Endodermal cell (in vitro differentiated cells): ENCODE measurements at regions not wholly inside any gene's neighbourhood (a gene's known extent, or its start where the extent isn't known, plus 50 kb on each side); places are given as distances from the start of the nearest gene placed in this dataset.
A peak's percentile ranks its signal among the peaks of the same experiment; 100 is the strongest.

Experiments
- DNase-seq: peaks from one replicate; pipeline ENCODE4 v3.0.0-alpha.2; 2017
- H3K27ac ChIP-seq: 2 replicates; pipeline ENCODE4 v1.5.1; 2013; ENCODE audit warnings: mild to moderate bottlenecking, low read depth, low read length, moderate library complexity
- H3K27me3 ChIP-seq: 2 replicates; pipeline ENCODE4 v1.6.1; 2013; ENCODE audit warnings: mild to moderate bottlenecking, low read length, moderate library complexity; ENCODE audit not compliant: insufficient read depth, control insufficient read depth, poor library complexity, severe bottlenecking
- H3K36me3 ChIP-seq: 2 replicates; pipeline ENCODE4 v1.7.0; 2013; ENCODE audit warnings: mild to moderate bottlenecking, low read length, moderate library complexity; ENCODE audit not compliant: control insufficient read depth, insufficient read depth
- H3K4me1 ChIP-seq: one replicate; pipeline ENCODE4 v1.7.0; 2013; ENCODE audit warnings: low read length; ENCODE audit not compliant: control insufficient read depth, insufficient read depth
- H3K4me3 ChIP-seq: 2 replicates; pipeline ENCODE4 v1.5.1; 2013; ENCODE audit warnings: mild to moderate bottlenecking, low read length, moderate library complexity
- H3K9ac ChIP-seq: 2 replicates; pipeline ENCODE4 v1.6.1; 2013; ENCODE audit warnings: mild to moderate bottlenecking, low read length, moderate library complexity; ENCODE audit not compliant: poor library complexity, severe bottlenecking; ENCODE audit errors: extremely low read depth
- H3K9me3 ChIP-seq: 2 replicates; pipeline ENCODE4 v1.6.1; 2013; ENCODE audit warnings: mild to moderate bottlenecking, low read length, moderate library complexity; ENCODE audit not compliant: control insufficient read depth
- H3K27ac Mint-ChIP-seq: 2 replicates; pipeline ENCODE4 v1.8.0; 2020; ENCODE audit warnings: mixed read lengths
- H3K27me3 Mint-ChIP-seq: 2 replicates; pipeline ENCODE4 v1.8.0; 2021; ENCODE audit warnings: mild to moderate bottlenecking, mixed read lengths; ENCODE audit not compliant: insufficient read depth
- H3K36me3 Mint-ChIP-seq: 2 replicates; pipeline ENCODE4 v1.8.0; 2020; ENCODE audit warnings: low read depth, mixed read lengths
- H3K4me1 Mint-ChIP-seq: 2 replicates; pipeline ENCODE4 v1.8.0; 2020; ENCODE audit warnings: mixed read lengths
- H3K4me3 Mint-ChIP-seq: 2 replicates; pipeline ENCODE4 v1.8.0; 2020; ENCODE audit warnings: mild to moderate bottlenecking, moderate library complexity, mixed read lengths
- H3K9me3 Mint-ChIP-seq: 2 replicates; pipeline ENCODE4 v1.8.0; 2020; ENCODE audit warnings: mild to moderate bottlenecking, mixed read lengths
- WGBS, 2 experiments: methylation state at CpG; one replicate each; pipeline versions ENCODE4 v1.1.5 to v1.1.7; 2013; ENCODE audit warnings: missing lambda C conversion rate in 2 of 2, mixed read lengths in 1 of 2; ENCODE audit not compliant: insufficient coverage in 1 of 2, insufficient read length in 1 of 2; 5-methylcytosine and 5-hydroxymethylcytosine counted together
- TF ChIP-seq, protein P1 (sequence below): fragments of 200-600 bp; sonication (generic); conservative IDR thresholded peaks from 2 replicates; pipeline ENCODE4 v1.5.0; 2021; ENCODE audit warnings: antibody characterized with exemption, mild to moderate bottlenecking

DNA sequence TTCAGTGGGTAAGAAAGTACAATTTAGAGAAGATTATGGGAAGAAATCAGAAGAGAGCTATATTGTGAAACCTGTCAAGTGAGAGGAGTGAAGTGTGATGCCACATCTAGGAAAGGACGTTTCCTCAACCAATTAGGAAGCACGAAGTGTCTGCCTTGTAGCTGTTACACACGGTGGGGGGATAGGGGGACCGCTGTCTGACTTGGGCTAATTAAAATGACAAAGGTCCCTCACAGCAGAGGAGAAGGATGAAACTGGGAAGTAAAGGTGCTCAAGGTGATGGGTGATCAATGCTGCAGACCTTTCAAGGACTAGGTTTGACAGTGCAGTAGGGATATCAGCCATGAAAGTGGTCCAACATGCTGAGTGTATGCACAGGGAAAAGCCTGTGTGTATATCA, 181.1 kb upstream of the PRSS16 start:
- Mint-ChIP-seq H3K4me3 (no peak overlapping the region), H3K36me3 (no peaks in the 10 kb centered on the region), H3K27ac (peak overlapping the region; percentile 38), H3K4me1 (peaks cover 21% of the 10 kb centered on the region), H3K9me3 (no peaks in the 10 kb centered on the region), H3K27me3 (no peaks in the 10 kb centered on the region)
- Histone ChIP-seq H3K9me3 (no peaks in the 10 kb centered on the region), H3K36me3 (no peaks in the 10 kb centered on the region), H3K27me3 (no peaks in the 10 kb centered on the region), H3K4me3 (peak overlapping the region; percentile 27), H3K4me1 (no peaks in the 10 kb centered on the region), H3K27ac (no peak overlapping the region), H3K9ac (peak overlapping the region; percentile 33)
- TF ChIP-seq, protein P1, sequence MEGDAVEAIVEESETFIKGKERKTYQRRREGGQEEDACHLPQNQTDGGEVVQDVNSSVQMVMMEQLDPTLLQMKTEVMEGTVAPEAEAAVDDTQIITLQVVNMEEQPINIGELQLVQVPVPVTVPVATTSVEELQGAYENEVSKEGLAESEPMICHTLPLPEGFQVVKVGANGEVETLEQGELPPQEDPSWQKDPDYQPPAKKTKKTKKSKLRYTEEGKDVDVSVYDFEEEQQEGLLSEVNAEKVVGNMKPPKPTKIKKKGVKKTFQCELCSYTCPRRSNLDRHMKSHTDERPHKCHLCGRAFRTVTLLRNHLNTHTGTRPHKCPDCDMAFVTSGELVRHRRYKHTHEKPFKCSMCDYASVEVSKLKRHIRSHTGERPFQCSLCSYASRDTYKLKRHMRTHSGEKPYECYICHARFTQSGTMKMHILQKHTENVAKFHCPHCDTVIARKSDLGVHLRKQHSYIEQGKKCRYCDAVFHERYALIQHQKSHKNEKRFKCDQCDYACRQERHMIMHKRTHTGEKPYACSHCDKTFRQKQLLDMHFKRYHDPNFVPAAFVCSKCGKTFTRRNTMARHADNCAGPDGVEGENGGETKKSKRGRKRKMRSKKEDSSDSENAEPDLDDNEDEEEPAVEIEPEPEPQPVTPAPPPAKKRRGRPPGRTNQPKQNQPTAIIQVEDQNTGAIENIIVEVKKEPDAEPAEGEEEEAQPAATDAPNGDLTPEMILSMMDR, result no peak
- WGBS, 2 experiments, result 13 to 14% methylated on average over 2 to 4 of the region's 4 CpGs
- DNase-seq, result peak; percentile 63

DNA sequence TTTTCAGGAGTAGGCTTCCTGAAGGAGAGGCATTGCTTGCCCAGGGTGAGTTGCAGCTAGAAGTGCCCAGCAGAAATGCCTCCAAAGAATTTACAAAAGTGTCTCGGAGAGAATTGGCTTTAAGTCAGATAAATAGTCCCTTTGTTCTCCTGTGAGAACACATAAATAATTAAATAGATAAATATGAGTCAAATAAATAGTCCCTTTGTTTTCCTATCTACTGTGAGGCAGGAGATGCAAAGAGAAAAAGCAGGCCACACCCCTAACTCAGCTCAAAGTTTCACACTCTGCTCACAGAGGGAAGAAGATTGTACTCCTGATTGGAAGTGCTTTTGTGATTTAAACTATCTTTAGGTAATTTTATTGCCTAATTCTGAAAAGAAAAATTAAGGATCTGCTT, 180.7 kb upstream of the PRSS16 start:
- WGBS, 2 experiments, result 29% methylated on average over 1 of the region's 1 CpG; no CpG with 5 or more reads in 1 of the 2 experiments
- no peak for DNase-seq
- H3K9me3 ChIP-seq, result no peaks in the 10 kb centered on the region
- H3K4me1 Mint-ChIP-seq, result peaks cover 21% of the 10 kb centered on the region
- peak overlapping the region; percentile 33 for H3K9ac ChIP-seq
- no peaks in the 10 kb centered on the region for H3K27me3 Mint-ChIP-seq
- H3K36me3 Mint-ChIP-seq, result no peaks in the 10 kb centered on the region
- no peaks in the 10 kb centered on the region for H3K9me3 Mint-ChIP-seq
- H3K27ac ChIP-seq, result no peak overlapping the region
- TF ChIP-seq, protein P1, result no peak
- H3K27ac Mint-ChIP-seq, result peak overlapping the region; percentile 38
- H3K4me3 Mint-ChIP-seq, result no peak overlapping the region
- H3K27me3 ChIP-seq, result no peaks in the 10 kb centered on the region
- H3K4me1 ChIP-seq, result no peaks in the 10 kb centered on the region
- no peaks in the 10 kb centered on the region for H3K36me3 ChIP-seq
- peak overlapping the region; percentile 27 for H3K4me3 ChIP-seq

DNA sequence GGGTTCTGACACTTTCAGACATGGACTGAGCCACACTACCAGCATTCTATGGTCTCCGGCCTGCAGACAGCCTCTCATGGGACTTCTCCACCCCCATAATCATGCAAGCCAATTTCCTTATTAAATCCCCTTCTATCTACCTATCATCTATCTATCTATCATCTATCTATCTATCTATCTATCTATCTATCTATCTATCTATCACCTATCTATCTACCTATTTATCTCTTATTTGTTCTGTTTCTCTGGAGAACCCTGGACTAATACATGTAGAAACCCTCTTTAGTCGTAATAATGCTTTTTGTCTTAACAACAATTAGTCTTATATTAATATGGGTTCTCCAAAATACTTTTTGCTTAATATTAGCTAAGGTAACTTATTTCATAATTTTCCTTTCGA, 174.1 kb upstream of the PRSS16 start:
- TF ChIP-seq, protein P1, result no peak
- H3K36me3 Mint-ChIP-seq, result no peaks in the 10 kb centered on the region
- no peak overlapping the region for H3K27ac Mint-ChIP-seq
- H3K36me3 ChIP-seq, result no peaks in the 10 kb centered on the region
- no peak overlapping the region for H3K4me3 ChIP-seq
- 87 to 100% methylated on average over 1 of the region's 3 CpGs for WGBS, 2 experiments
- no peak overlapping the region for H3K4me3 Mint-ChIP-seq
- no peak overlapping the region for H3K27ac ChIP-seq
- peaks cover 5% of the 10 kb centered on the region for H3K9me3 Mint-ChIP-seq
- H3K4me1 Mint-ChIP-seq, result peaks cover 17% of the 10 kb centered on the region
- H3K27me3 Mint-ChIP-seq, result no peaks in the 10 kb centered on the region
- no peaks in the 10 kb centered on the region for H3K27me3 ChIP-seq
- no peaks in the 10 kb centered on the region for H3K4me1 ChIP-seq
- no peak for DNase-seq
- H3K9ac ChIP-seq, result no peak overlapping the region
- peaks cover 11% of the 10 kb centered on the region for H3K9me3 ChIP-seq
